BE2C (cell line): ENCODE measurements at regions not wholly inside any gene's neighbourhood (a gene's known extent, or its start where the extent isn't known, plus 50 kb on each side); places are given as distances from the start of the nearest gene placed in this dataset.
"Not testable (repeated sequence)": the region's sequence is repeated elsewhere in the genome, so short reads cannot be mapped to it uniquely, and the experiment has no call there.

Experiments used
- DNase-seq: peaks from one replicate; pipeline ENCODE4 v3.0.0-alpha.2; 2020
- H3K27me3 ChIP-seq: fragments of 250-450 bp; sonication (Bioruptor Pico); 2 replicates; pipeline ENCODE4 v1.5.1; 2020; ENCODE audit warnings: mild to moderate bottlenecking
- H3K36me3 ChIP-seq: fragments of 250-450 bp; sonication (Bioruptor Pico); 2 replicates; pipeline ENCODE4 v1.5.1; 2020; ENCODE audit warnings: mild to moderate bottlenecking
- H3K4me1 ChIP-seq: fragments of 250-450 bp; sonication (Bioruptor Pico); 2 replicates; pipeline ENCODE4 v1.5.1; 2020
- H3K4me3 ChIP-seq: 2 replicates; pipeline ENCODE4 v1.5.1; 2011; ENCODE audit warnings: low read depth, low read length
- H3K9me3 ChIP-seq: fragments of 250-450 bp; sonication (Bioruptor Pico); 2 replicates; pipeline ENCODE4 v1.5.1; 2020
- TF ChIP-seq, protein P1 (sequence below): IDR thresholded peaks from 2 replicates; pipeline ENCODE4 v1.5.1; 2012; ENCODE audit warnings: mild to moderate bottlenecking, low read depth, low read length

DNA sequence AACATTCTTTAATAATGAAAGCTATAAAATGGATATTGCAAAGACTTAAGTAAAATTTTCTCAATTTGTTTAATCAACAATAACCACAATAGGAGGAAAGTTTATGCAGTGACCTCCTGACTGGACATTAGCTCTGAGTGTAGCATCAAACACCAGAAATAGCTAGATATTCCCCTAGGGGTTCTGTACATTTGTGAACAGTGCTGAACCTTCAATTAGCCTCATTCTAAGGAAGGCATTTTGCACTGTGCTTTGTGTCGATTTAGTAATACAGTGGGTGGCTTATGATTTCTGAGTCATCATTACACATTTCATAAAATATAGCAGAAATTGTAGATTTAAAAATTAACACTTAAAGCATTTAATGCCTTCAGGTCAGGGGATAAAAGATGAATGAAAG is 367.3 kb upstream of the PCDH15 start:
- H3K27me3 ChIP-seq: no peaks in the 10 kb centered on the region
- no peak for DNase-seq
- H3K4me1 ChIP-seq: no peaks in the 10 kb centered on the region
- no peaks in the 10 kb centered on the region for H3K9me3 ChIP-seq
- TF ChIP-seq, protein P1, sequence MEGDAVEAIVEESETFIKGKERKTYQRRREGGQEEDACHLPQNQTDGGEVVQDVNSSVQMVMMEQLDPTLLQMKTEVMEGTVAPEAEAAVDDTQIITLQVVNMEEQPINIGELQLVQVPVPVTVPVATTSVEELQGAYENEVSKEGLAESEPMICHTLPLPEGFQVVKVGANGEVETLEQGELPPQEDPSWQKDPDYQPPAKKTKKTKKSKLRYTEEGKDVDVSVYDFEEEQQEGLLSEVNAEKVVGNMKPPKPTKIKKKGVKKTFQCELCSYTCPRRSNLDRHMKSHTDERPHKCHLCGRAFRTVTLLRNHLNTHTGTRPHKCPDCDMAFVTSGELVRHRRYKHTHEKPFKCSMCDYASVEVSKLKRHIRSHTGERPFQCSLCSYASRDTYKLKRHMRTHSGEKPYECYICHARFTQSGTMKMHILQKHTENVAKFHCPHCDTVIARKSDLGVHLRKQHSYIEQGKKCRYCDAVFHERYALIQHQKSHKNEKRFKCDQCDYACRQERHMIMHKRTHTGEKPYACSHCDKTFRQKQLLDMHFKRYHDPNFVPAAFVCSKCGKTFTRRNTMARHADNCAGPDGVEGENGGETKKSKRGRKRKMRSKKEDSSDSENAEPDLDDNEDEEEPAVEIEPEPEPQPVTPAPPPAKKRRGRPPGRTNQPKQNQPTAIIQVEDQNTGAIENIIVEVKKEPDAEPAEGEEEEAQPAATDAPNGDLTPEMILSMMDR: no peak
- H3K4me3 ChIP-seq: no peak overlapping the region
- no peaks in the 10 kb centered on the region for H3K36me3 ChIP-seq

DNA sequence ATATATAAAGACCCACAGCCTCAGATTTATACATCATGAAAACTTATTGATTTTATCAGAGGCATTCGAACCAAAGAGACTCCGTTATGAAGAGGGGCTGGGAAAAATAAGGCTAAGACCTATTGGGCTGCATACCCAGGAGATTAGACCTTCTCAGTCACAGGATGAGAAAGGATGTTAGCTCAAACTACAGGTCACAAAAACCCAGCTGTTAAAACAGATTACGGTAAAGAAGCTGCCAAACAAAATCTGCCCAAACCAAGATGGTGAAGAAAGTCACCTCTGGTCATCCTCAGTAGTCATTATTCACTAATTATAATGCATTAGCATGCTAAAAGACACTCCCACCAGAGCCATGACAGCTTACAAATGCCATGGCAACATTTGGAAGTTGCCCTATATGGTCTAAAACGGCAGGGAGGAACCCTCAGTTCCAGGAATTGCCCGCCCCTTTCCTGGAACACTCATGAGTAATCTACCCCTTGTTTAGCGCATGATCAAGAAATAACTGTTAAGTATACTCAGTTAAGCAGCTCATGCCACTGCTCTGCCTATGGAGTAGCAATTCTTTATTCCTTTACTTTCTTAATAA is 362.5 kb upstream of the PCDH15 start:
- TF ChIP-seq, protein P1: no peak
- H3K4me3 ChIP-seq: no peak overlapping the region
- H3K27me3 ChIP-seq: no peaks in the 10 kb centered on the region
- no peaks in the 10 kb centered on the region for H3K9me3 ChIP-seq
- DNase-seq: no peak
- H3K36me3 ChIP-seq: no peaks in the 10 kb centered on the region
- H3K4me1 ChIP-seq: peaks cover 3% of the 10 kb centered on the region; the same call in 1 of the 2 replicates

DNA sequence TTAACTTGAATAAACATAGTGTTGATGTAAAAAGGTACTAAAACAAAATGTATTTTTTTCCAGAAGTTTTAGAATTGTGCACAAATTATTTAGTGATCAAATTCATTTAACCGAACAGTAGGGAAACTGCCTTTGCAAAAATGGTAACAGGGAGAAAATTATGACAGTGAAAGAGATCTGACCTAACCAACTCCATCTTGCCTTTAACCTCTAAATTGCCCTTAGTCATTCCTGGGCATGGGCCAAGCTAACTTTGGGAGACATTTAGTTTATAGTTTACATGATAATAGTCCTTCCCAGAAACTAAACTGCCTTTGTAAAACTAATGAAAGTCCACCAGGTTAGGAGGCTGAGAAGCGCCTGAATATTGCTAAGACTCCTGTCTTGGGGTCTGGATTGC is 361.3 kb upstream of the PCDH15 start:
- not testable (repeated sequence) for DNase-seq, H3K36me3 ChIP-seq, H3K9me3 ChIP-seq, H3K4me1 ChIP-seq, H3K27me3 ChIP-seq, H3K4me3 ChIP-seq

DNA sequence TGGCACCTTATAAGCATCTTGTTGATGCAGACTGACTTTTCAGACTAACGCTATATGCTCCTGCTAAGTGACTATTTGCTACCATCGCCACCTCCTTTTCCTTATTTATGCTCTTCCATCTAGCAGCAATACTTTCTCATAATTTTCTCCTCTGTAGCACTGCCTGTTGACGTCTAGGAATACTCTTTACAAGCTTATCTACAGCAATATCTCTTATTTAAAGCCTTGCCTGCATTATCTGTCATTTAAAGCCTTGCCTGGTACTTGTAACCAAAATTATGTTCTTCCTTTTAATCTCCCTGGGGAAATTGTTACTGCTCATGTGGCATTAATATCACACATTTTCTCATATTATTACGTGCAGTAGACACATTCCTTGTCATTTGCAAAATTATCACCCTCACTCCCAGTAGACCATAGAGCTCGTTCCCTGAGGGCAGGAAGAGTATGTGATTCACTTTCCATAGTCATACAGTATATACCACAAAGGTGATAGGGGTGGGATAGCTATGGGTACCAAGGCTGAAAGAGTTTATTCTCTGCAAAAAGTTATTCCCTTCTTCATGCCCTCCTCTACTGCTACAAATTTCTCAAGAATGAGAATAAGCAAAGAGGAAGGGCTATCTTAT is 359.7 kb upstream of the PCDH15 start:
- H3K27me3 ChIP-seq: no peaks in the 10 kb centered on the region
- no peak overlapping the region for H3K4me3 ChIP-seq
- H3K9me3 ChIP-seq: no peaks in the 10 kb centered on the region
- H3K4me1 ChIP-seq: peaks cover 3% of the 10 kb centered on the region; the same call in 1 of the 2 replicates
- TF ChIP-seq, protein P1: no peak
- no peak for DNase-seq
- no peaks in the 10 kb centered on the region for H3K36me3 ChIP-seq

DNA sequence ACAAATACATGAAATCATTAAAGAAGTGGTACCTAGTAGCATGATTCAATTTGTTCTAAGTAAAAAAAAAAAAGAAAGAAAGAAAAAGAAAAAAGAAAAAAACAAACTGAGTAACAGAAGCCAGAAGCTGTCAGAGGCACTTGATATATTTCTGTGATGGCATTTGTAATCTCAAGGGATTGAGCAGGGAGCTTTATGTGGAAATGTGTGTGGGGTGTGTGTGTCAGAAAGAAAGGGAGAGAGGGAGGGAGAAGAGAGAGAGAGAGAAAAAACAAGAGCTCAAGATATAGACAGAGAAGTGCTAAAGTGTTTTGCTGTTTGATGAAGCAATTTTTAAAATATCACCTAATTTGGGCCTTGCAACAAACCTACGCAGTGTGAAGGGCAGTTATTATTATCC is 357.6 kb upstream of the PCDH15 start:
- H3K9me3 ChIP-seq: no peaks in the 10 kb centered on the region
- no peak overlapping the region for H3K4me3 ChIP-seq
- TF ChIP-seq, protein P1: no peak
- no peaks in the 10 kb centered on the region for H3K36me3 ChIP-seq
- peaks cover 3% of the 10 kb centered on the region; the same call in 1 of the 2 replicates for H3K4me1 ChIP-seq
- no peaks in the 10 kb centered on the region for H3K27me3 ChIP-seq
- no peak for DNase-seq

DNA sequence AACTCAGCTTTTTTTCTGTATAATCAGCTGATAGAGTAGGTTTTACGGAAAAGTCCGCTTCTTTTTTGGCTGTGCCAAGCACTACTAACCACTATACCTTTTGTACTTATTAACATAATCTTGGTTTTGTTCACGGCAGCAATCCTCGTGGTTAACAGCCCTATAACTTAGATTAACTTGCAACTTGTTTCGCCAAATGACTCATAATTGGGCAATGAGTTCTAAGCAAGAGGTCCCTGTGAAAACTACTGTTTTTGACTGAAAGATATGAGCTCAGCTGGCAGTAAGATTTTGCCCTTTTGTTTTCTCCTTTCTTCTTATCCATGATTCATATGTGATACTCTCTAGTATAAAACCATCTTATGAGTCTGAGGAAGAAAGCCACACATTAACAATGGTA is 345.0 kb upstream of the PCDH15 start:
- TF ChIP-seq, protein P1: no peak
- Histone ChIP-seq H3K4me3 (no peak overlapping the region), H3K36me3 (no peaks in the 10 kb centered on the region), H3K9me3 (no peaks in the 10 kb centered on the region), H3K4me1 (no peaks in the 10 kb centered on the region; the same call in 1 of the 2 replicates), H3K27me3 (no peaks in the 10 kb centered on the region)
- no peak for DNase-seq
